ENCODE measurements at regions not wholly inside any gene's neighbourhood (a gene's known extent, or its start where the extent isn't known, plus 50 kb on each side); places are given as distances from the start of the nearest gene placed in this dataset.

DNA sequence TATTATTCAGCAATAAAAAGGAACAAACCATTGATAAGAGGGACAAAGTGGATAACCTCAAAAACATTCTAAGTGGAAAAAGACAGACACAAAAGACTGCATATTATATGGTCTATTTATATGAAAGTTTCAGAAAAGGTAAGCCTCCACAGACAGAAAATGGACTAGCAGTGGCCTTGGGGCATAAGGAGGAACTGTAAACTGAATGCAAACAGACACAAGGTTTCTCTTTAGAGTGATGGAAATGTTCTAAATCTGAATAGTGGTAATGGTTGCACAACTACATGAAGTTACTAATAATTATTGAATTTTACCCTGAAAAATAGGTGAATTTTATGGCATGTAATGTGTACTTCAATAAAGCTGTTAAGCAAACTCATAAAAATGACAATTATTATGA lies 286.3 kb upstream of the PAPPA start:
- Histone ChIP-seq H3K27me3 (no peaks in the 10 kb centered on the region), H3K36me3 (no peaks in the 10 kb centered on the region), H3K4me1 (no peaks in the 10 kb centered on the region), H3K9me3 (no peaks in the 10 kb centered on the region), H3K27ac (no peak overlapping the region), H3K4me3 (no peak overlapping the region)
- no peak for DNase-seq
- TF ChIP-seq CTCF (IDR thresholded peaks at IDR 0.05): no peak
- ATAC-seq: no peak
- intact Hi-C loops (cut with DNase I): no loop called here

DNA sequence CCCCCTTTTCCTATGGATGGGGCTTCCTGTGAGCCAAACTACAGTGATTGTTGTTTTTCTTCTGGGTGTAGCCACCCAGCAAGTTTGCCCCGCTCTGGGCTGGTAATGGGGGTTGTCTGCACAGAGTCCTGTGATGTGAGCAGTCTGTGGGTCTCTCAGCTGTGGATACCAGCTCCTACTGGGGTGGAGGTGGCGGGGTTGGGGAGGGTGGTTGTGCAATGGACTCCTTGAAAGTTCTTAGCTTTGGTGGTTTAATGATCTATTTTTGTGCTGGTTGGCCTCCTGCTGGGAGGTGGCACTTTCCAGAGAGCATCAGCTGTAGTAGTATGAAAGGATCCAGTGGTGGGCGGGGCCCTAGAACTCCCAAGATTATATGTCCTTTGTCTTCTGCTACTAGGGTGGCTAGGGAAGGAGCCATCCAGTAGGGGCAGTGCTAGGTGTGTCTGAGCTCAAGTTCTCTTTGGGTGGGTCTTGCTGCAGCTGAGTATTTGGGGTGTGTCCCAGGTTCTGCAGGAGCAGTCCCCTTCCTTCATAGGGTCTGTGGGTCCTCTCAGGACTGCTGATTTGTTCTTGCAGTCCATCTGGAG lies 275.6 kb upstream of the PAPPA start:
- Histone ChIP-seq H3K27ac (no peak overlapping the region), H3K4me1 (no peaks in the 10 kb centered on the region), H3K4me3 (no peak overlapping the region), H3K9me3 (peaks cover 0 to 7% (median 0%) of the 10 kb centered on the region in 11 donors), H3K27me3 (no peaks in the 10 kb centered on the region), H3K36me3 (no peaks in the 10 kb centered on the region)
- intact Hi-C loops (cut with DNase I): no loop called here
- DNase-seq (no peak), ATAC-seq (no peak)
- WGBS, 2 donors: 67 to 86% methylated on average over 3 of the region's 3 CpGs
- no peak for TF ChIP-seq CTCF (IDR thresholded peaks at IDR 0.05)

DNA sequence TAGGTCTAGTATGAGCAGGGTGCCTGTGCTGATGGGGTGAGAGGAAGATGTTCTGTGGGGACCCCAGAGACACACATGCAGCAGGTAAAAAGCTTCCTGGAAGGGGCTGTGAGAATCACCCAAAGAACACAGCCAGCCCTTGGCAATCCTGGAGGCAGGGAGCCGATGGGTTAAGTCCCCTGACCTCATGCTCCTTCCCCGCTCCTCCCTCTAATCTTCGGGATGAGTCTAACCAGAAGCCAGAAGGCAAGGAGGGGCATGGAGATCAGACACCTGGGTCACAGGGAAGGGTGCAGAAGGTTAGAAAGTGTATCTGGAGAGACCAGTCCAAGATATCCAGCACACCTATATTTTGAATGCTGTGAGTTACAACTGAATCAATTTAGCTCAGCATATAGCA lies 274.1 kb upstream of the PAPPA start:
- Histone ChIP-seq H3K4me1 (no peaks in the 10 kb centered on the region), H3K36me3 (no peaks in the 10 kb centered on the region), H3K27ac (no peak overlapping the region), H3K9me3 (peaks cover 0 to under 1% (median 0%) of the 10 kb centered on the region in 11 donors), H3K4me3 (no peak overlapping the region), H3K27me3 (no peaks in the 10 kb centered on the region)
- no peak for DNase-seq
- WGBS, 2 donors: 33 to 43% methylated on average over 3 of the region's 3 CpGs
- intact Hi-C loops (cut with DNase I): no loop called here
- no peak for ATAC-seq
- no peak for TF ChIP-seq CTCF (IDR thresholded peaks at IDR 0.05)

DNA sequence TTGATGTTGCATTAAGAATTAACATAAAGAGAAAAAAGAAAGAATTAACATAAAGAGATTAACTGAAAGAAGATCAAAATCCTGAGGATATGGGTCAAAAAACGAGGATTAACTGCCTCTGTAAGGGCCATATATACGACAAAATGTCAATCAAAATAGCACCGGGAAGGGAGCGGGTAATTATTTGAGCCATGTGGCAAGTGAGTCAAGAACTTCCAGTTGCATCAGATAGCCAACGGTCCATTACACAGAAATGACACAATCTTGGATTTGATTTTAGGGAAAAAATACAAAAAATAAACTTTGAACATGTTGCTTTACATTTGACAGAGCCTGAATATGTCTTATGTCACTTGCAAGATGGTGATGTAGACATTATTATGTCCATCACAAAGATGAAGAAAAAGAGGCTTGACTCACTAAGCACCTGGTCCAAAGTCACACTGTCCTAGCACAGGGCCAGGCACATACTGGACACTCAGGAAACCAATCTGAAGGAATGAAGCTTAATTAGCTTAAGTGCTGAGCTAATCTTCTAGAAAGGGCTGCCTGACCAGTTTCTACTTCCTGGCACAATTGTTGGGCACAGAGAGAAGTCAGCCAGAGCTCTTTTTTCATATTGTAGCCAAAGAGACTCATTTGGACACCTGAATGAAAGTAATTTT lies 273.2 kb upstream of the PAPPA start:
- intact Hi-C loops (cut with DNase I): loop anchor here in 9 of 10 donors (5.0 to 10.0 kb wide), 12 partner anchors 114 to 784 kb away; no protein-coding TSS in a partner anchor
- no peak for ATAC-seq
- TF ChIP-seq CTCF (IDR thresholded peaks at IDR 0.05): no peak

More for the DNA sequence above, 273.2 kb upstream of the PAPPA start:
- Histone ChIP-seq H3K36me3 (no peaks in the 10 kb centered on the region), H3K4me3 (no peak overlapping the region), H3K4me1 (no peaks in the 10 kb centered on the region), H3K27ac (no peak overlapping the region), H3K27me3 (no peaks in the 10 kb centered on the region), H3K9me3 (no peaks in the 10 kb centered on the region)
- no peak for DNase-seq
- WGBS, 2 donors: 74 to 76% methylated on average over 5 of the region's 5 CpGs
